SK-N-SH treated with all-trans-retinoic acid at 6 μM for 48 hours (cell line): ENCODE measurements at regions not wholly inside any gene's neighbourhood (a gene's known extent, or its start where the extent isn't known, plus 50 kb on each side); places are given as distances from the start of the nearest gene placed in this dataset.

Source experiments
- ATAC-seq: fragments of 200-7000 bp; cut with Tn5 transposase; 3 replicates; pipeline ENCODE4 v1.9.1; 2020; ENCODE audit warnings: mild to moderate bottlenecking, moderate library complexity
- ARNTL ChIP-seq: fragments of 450-650 bp; formaldehyde crosslinking; IDR thresholded peaks from 2 replicates; pipeline ENCODE4 v1.5.0; 2020; ENCODE audit warnings: low read depth, mild to moderate bottlenecking, moderate library complexity, borderline replicate concordance
- BACH2 ChIP-seq: fragments of 250-450 bp; sonication (Bioruptor Pico); IDR thresholded peaks from 2 replicates; pipeline ENCODE4 v1.9.0; 2021; ENCODE audit warnings: mild to moderate bottlenecking, borderline replicate concordance
- CSDC2 ChIP-seq: fragments of 250-450 bp; sonication (Bioruptor Pico); IDR thresholded peaks from 2 replicates; pipeline ENCODE4 v1.5.0; 2020; ENCODE audit warnings: mild to moderate bottlenecking, moderate library complexity
- ESRRG ChIP-seq: fragments of 250-450 bp; sonication (Bioruptor Pico); IDR thresholded peaks from 2 replicates; pipeline ENCODE4 v1.6.1; 2021; ENCODE audit warnings: mild to moderate bottlenecking
- ISL1 ChIP-seq: fragments of 250-450 bp; sonication (Bioruptor Pico); IDR thresholded peaks from 2 replicates; pipeline ENCODE4 v2.1.2; 2022; ENCODE audit warnings: mild to moderate bottlenecking, moderate library complexity
- OSR1 ChIP-seq: fragments of 250-450 bp; sonication (Bioruptor Pico); IDR thresholded peaks from 2 replicates; pipeline ENCODE4 v1.8.0; 2022; ENCODE audit warnings: moderate library complexity, mild to moderate bottlenecking, inconsistent platforms
- PPARA ChIP-seq: fragments of 250-450 bp; sonication (Bioruptor Pico); IDR thresholded peaks from 2 replicates; pipeline ENCODE4 v1.5.0; 2020; ENCODE audit warnings: mild to moderate bottlenecking, borderline replicate concordance
- RARB ChIP-seq: fragments of 250-450 bp; sonication (Bioruptor Pico); IDR thresholded peaks from 2 replicates; pipeline ENCODE4 v1.8.0; 2021; ENCODE audit warnings: mild to moderate bottlenecking, moderate library complexity
- TCF4 ChIP-seq: fragments of 250-450 bp; sonication (Bioruptor Pico); IDR thresholded peaks from 2 replicates; pipeline ENCODE4 v1.8.0; 2021; ENCODE audit warnings: mild to moderate bottlenecking, moderate library complexity, borderline replicate concordance
- TOX ChIP-seq: fragments of 250-450 bp; sonication (Bioruptor Pico); IDR thresholded peaks from 2 replicates; pipeline ENCODE4 v1.8.0; 2021; ENCODE audit warnings: mild to moderate bottlenecking, moderate library complexity, borderline replicate concordance
- ZC3H10 ChIP-seq: fragments of 250-450 bp; sonication (Bioruptor Pico); IDR thresholded peaks from 2 replicates; pipeline ENCODE4 v1.5.1; 2021; ENCODE audit warnings: mild to moderate bottlenecking, moderate library complexity
- ZFP3 ChIP-seq: fragments of 250-450 bp; sonication (Bioruptor Pico); IDR thresholded peaks from 2 replicates; pipeline ENCODE4 v1.5.0; 2020; ENCODE audit warnings: mild to moderate bottlenecking, moderate library complexity
- ZFP30 ChIP-seq: fragments of 450-650 bp; formaldehyde crosslinking; IDR thresholded peaks from 2 replicates; pipeline ENCODE4 v1.5.0; 2022; ENCODE audit warnings: mild to moderate bottlenecking, moderate library complexity
- ZNF565 ChIP-seq: fragments of 450-650 bp; formaldehyde crosslinking; conservative IDR thresholded peaks from 2 replicates; pipeline ENCODE4 v1.5.0; 2020; ENCODE audit warnings: low read depth, mild to moderate bottlenecking, moderate library complexity
- ZNF70 ChIP-seq: fragments of 450-650 bp; formaldehyde crosslinking; IDR thresholded peaks from 2 replicates; pipeline ENCODE4 v1.5.0; 2020; ENCODE audit warnings: mild to moderate bottlenecking, moderate library complexity
- ZNF8 ChIP-seq: fragments of 450-650 bp; formaldehyde crosslinking; IDR thresholded peaks from 2 replicates; pipeline ENCODE4 v1.5.0; 2020; ENCODE audit warnings: mild to moderate bottlenecking, moderate library complexity
- TF ChIP-seq, protein P1 (sequence below): fragments of 250-450 bp; sonication (Bioruptor Pico); IDR thresholded peaks from 2 replicates; pipeline ENCODE4 v1.5.1; 2021; ENCODE audit warnings: mild to moderate bottlenecking, moderate library complexity
- TF ChIP-seq, protein P2 (sequence below): fragments of 250-450 bp; sonication (Bioruptor Pico); IDR thresholded peaks from 2 replicates; pipeline ENCODE4 v1.8.0; 2021; ENCODE audit warnings: low read depth, mild to moderate bottlenecking, moderate library complexity, borderline replicate concordance
- TF ChIP-seq, protein P3 (sequence below): fragments of 250-450 bp; sonication (Bioruptor Pico); IDR thresholded peaks from 2 replicates; pipeline ENCODE4 v1.8.0; 2020; ENCODE audit warnings: mild to moderate bottlenecking, moderate library complexity, borderline replicate concordance
- TF ChIP-seq, protein P4 (sequence below): fragments of 250-450 bp; sonication (Bioruptor Pico); IDR thresholded peaks from 2 replicates; pipeline ENCODE4 v1.5.0; 2020; ENCODE audit warnings: mild to moderate bottlenecking, moderate library complexity
- TF ChIP-seq, protein P5 (sequence below): fragments of 250-450 bp; sonication (Bioruptor Pico); IDR thresholded peaks from 2 replicates; pipeline ENCODE4 v1.5.1; 2020; ENCODE audit warnings: low read depth, mild to moderate bottlenecking, moderate library complexity

DNA sequence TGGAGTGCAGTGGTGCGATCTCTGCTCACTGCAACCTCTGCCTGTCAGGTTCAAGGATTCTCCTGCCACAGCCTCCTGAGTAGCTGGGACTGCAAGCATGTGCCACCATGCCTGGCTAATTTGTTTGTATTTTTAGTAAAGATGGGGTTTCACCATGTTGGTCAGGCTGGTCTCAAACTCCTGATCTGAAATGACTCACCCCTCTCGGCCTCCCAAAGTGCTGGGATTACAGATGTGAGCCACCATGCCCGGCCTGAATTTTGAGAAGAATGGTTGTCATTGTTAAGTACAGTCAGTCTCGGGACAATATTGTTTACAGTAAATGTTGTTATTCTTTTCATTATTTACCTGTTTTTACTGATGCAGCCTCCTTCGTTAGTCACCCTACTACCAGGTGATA, 1226.2 kb upstream of the TENM3 start:
- ATAC-seq = no peak
- TF ChIP-seq, protein P1, sequence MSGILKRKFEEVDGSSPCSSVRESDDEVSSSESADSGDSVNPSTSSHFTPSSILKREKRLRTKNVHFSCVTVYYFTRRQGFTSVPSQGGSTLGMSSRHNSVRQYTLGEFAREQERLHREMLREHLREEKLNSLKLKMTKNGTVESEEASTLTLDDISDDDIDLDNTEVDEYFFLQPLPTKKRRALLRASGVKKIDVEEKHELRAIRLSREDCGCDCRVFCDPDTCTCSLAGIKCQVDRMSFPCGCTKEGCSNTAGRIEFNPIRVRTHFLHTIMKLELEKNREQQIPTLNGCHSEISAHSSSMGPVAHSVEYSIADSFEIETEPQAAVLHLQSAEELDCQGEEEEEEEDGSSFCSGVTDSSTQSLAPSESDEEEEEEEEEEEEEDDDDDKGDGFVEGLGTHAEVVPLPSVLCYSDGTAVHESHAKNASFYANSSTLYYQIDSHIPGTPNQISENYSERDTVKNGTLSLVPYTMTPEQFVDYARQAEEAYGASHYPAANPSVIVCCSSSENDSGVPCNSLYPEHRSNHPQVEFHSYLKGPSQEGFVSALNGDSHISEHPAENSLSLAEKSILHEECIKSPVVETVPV = no peak
- TF ChIP-seq OSR1 (CRISPR knock-in tag) = no peak
- TF ChIP-seq RARB = no peak
- no peak for TF ChIP-seq ZFP3 (CRISPR knock-in tag)
- TF ChIP-seq, protein P2, sequence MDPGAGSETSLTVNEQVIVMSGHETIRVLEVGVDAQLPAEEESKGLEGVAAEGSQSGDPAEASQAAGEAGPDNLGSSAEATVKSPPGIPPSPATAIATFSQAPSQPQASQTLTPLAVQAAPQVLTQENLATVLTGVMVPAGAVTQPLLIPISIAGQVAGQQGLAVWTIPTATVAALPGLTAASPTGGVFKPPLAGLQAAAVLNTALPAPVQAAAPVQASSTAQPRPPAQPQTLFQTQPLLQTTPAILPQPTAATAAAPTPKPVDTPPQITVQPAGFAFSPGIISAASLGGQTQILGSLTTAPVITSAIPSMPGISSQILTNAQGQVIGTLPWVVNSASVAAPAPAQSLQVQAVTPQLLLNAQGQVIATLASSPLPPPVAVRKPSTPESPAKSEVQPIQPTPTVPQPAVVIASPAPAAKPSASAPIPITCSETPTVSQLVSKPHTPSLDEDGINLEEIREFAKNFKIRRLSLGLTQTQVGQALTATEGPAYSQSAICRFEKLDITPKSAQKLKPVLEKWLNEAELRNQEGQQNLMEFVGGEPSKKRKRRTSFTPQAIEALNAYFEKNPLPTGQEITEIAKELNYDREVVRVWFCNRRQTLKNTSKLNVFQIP (CRISPR knock-in tag) = no peak
- TF ChIP-seq ZNF70 = no peak
- TF ChIP-seq ISL1 = no peak
- TF ChIP-seq, protein P3, sequence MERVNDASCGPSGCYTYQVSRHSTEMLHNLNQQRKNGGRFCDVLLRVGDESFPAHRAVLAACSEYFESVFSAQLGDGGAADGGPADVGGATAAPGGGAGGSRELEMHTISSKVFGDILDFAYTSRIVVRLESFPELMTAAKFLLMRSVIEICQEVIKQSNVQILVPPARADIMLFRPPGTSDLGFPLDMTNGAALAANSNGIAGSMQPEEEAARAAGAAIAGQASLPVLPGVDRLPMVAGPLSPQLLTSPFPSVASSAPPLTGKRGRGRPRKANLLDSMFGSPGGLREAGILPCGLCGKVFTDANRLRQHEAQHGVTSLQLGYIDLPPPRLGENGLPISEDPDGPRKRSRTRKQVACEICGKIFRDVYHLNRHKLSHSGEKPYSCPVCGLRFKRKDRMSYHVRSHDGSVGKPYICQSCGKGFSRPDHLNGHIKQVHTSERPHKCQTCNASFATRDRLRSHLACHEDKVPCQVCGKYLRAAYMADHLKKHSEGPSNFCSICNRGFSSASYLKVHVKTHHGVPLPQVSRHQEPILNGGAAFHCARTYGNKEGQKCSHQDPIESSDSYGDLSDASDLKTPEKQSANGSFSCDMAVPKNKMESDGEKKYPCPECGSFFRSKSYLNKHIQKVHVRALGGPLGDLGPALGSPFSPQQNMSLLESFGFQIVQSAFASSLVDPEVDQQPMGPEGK = no peak
- no peak for TF ChIP-seq ESRRG
- no peak for TF ChIP-seq ZC3H10 (CRISPR knock-in tag)
- TF ChIP-seq BACH2 (CRISPR knock-in tag) = no peak
- TF ChIP-seq TOX (CRISPR knock-in tag) = no peak
- TF ChIP-seq TCF4 = no peak
- no peak for TF ChIP-seq ZNF8 (CRISPR knock-in tag)
- no peak for TF ChIP-seq PPARA (CRISPR knock-in tag)
- no peak for TF ChIP-seq ARNTL
- TF ChIP-seq, protein P4, sequence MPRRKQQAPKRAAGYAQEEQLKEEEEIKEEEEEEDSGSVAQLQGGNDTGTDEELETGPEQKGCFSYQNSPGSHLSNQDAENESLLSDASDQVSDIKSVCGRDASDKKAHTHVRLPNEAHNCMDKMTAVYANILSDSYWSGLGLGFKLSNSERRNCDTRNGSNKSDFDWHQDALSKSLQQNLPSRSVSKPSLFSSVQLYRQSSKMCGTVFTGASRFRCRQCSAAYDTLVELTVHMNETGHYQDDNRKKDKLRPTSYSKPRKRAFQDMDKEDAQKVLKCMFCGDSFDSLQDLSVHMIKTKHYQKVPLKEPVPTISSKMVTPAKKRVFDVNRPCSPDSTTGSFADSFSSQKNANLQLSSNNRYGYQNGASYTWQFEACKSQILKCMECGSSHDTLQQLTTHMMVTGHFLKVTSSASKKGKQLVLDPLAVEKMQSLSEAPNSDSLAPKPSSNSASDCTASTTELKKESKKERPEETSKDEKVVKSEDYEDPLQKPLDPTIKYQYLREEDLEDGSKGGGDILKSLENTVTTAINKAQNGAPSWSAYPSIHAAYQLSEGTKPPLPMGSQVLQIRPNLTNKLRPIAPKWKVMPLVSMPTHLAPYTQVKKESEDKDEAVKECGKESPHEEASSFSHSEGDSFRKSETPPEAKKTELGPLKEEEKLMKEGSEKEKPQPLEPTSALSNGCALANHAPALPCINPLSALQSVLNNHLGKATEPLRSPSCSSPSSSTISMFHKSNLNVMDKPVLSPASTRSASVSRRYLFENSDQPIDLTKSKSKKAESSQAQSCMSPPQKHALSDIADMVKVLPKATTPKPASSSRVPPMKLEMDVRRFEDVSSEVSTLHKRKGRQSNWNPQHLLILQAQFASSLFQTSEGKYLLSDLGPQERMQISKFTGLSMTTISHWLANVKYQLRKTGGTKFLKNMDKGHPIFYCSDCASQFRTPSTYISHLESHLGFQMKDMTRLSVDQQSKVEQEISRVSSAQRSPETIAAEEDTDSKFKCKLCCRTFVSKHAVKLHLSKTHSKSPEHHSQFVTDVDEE (CRISPR knock-in tag) = no peak
- TF ChIP-seq CSDC2 (CRISPR knock-in tag) = no peak

DNA sequence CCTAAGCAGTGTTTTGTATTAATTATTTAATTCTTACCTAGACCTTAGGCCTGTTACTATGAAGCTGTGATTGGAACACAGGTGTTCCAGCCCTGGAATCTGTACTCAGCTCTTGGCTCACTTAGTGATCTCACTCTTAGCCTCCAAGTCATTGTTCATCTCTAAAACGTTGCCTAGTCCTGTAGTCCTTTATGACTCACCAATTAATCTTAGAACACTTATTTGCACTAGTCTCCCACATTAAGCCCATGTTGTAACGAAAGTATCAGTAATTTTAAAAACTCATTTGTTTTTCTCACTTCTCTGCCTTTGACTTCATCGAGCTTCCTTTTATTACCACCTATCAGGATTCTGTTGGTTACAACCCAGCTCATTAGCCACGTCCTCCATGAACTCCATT, 1224.7 kb upstream of the TENM3 start:
- no peak for ATAC-seq
- TF ChIP-seq CSDC2 (CRISPR knock-in tag) (no peak), ZFP30 (CRISPR knock-in tag) (no peak), TOX (CRISPR knock-in tag) (no peak), ZNF565 (CRISPR knock-in tag) (no peak), ZC3H10 (CRISPR knock-in tag) (no peak)
- TF ChIP-seq, protein P3 = no peak
- TF ChIP-seq, protein P5, sequence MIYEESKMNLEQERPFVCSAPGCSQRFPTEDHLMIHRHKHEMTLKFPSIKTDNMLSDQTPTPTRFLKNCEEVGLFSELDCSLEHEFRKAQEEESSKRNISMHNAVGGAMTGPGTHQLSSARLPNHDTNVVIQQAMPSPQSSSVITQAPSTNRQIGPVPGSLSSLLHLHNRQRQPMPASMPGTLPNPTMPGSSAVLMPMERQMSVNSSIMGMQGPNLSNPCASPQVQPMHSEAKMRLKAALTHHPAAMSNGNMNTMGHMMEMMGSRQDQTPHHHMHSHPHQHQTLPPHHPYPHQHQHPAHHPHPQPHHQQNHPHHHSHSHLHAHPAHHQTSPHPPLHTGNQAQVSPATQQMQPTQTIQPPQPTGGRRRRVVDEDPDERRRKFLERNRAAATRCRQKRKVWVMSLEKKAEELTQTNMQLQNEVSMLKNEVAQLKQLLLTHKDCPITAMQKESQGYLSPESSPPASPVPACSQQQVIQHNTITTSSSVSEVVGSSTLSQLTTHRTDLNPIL (CRISPR knock-in tag) = no peak
- TF ChIP-seq, protein P1 = no peak
- TF ChIP-seq, protein P2 (CRISPR knock-in tag) = no peak
